Thoracic aorta (tissue), 2 donors: ENCODE measurements at regions not wholly inside any gene's neighbourhood (a gene's known extent, or its start where the extent isn't known, plus 50 kb on each side); places are given as distances from the start of the nearest gene placed in this dataset.

Source experiments
- ATAC-seq: fragments of 150-250 bp; one replicate; pipeline ENCODE4 v1.8.0; 2017; ENCODE audit warnings: low read depth; ENCODE audit not compliant: insufficient number of reproducible peaks, low FRiP score
- DNase-seq: peaks from one replicate; pipeline ENCODE4 v3.0.0-alpha.2; 2020; ENCODE audit warnings: low spot score
- H3K27ac ChIP-seq, 2 donors: fragments of 200-600 bp; sonication (generic); 1 replicate in 1 of 2; 2 replicates in 1 of 2; pipeline ENCODE4 v1.5.1; 2016; ENCODE audit warnings: mild to moderate bottlenecking in 2 of 2, moderate library complexity in 2 of 2
- H3K27me3 ChIP-seq: fragments of 200-600 bp; sonication (generic); replicated peaks from 2 replicates; pipeline ENCODE4 v1.6.0; 2016; ENCODE audit warnings: mild to moderate bottlenecking; ENCODE audit not compliant: insufficient read depth
- H3K36me3 ChIP-seq: fragments of 200-600 bp; sonication (generic); one replicate; pipeline ENCODE4 v1.5.1; 2016
- H3K4me1 ChIP-seq, 2 donors: fragments of 200-600 bp; sonication (generic); 1 replicate in 1 of 2; 2 replicates in 1 of 2; pipeline versions ENCODE4 v1.5.1 to v1.6.0; 2016; ENCODE audit warnings: low read depth in 2 of 2, mild to moderate bottlenecking in 1 of 2; ENCODE audit not compliant: control insufficient read depth in 1 of 2
- H3K4me3 ChIP-seq: fragments of 200-600 bp; sonication (generic); 2 replicates; pipeline ENCODE4 v1.5.1; 2016; ENCODE audit warnings: mild to moderate bottlenecking
- H3K9me3 ChIP-seq: fragments of 200-600 bp; sonication (generic); 2 replicates; pipeline ENCODE4 v1.5.1; 2016
- CTCF ChIP-seq: fragments of 200-600 bp; sonication (generic); IDR thresholded peaks from one replicate; pipeline ENCODE4 v1.5.1; 2019; ENCODE audit warnings: antibody characterized with exemption

- ATAC-seq = no peak
These were observed 54.7 kb upstream of the CTNNB1 start for GRCh38 chr3:41144631-41145030.

GRCh38 chr3:41148478-41148877 is 50.8 kb upstream of the CTNNB1 start:
- H3K36me3 ChIP-seq = no peaks in the 10 kb centered on the region
- DNase-seq (no peak), ATAC-seq (no peak)
- no peaks in the 10 kb centered on the region for H3K27me3 ChIP-seq
- H3K4me1 ChIP-seq = no peaks in the 10 kb centered on the region
- no peak overlapping the region for H3K27ac ChIP-seq
- H3K4me3 ChIP-seq = no peak overlapping the region
- H3K9me3 ChIP-seq = peaks cover 3% of the 10 kb centered on the region
- TF ChIP-seq CTCF = no peak

More at GRCh38 chr3:41144631-41145030, 54.7 kb upstream of the CTNNB1 start:
- TF ChIP-seq CTCF = no peak
- Histone ChIP-seq H3K27ac (no peak overlapping the region), H3K27me3 (no peaks in the 10 kb centered on the region), H3K9me3 (peaks cover 3% of the 10 kb centered on the region), H3K36me3 (no peaks in the 10 kb centered on the region), H3K4me3 (no peak overlapping the region), H3K4me1 (no peaks in the 10 kb centered on the region)
- no peak for DNase-seq

- Histone ChIP-seq H3K4me3 (no peak overlapping the region), H3K27me3 (no peaks in the 10 kb centered on the region), H3K36me3 (no peaks in the 10 kb centered on the region), H3K4me1 (no peaks in the 10 kb centered on the region), H3K27ac (no peak overlapping the region), H3K9me3 (peaks cover 3% of the 10 kb centered on the region)
- ATAC-seq = no peak
- no peak for TF ChIP-seq CTCF
- DNase-seq = no peak
These were observed 50.4 kb upstream of the CTNNB1 start for GRCh38 chr3:41148901-41149300.
